Neural cell (in vitro differentiated cells): ENCODE measurements at regions not wholly inside any gene's neighbourhood (a gene's known extent, or its start where the extent isn't known, plus 50 kb on each side); places are given as distances from the start of the nearest gene placed in this dataset.

ENCODE experiments used
- CTCF ChIP-seq: fragments of 450-650 bp; IDR thresholded peaks from 2 replicates; pipeline ENCODE4 v1.5.1; 2014; ENCODE audit warnings: antibody characterized with exemption, mild to moderate bottlenecking, moderate library complexity; ENCODE audit not compliant: poor library complexity, severe bottlenecking
- EP300 ChIP-seq: fragments of 450-650 bp; conservative IDR thresholded peaks from 2 replicates; pipeline ENCODE4 v1.6.1; 2014; ENCODE audit warnings: antibody characterized with exemption, mild to moderate bottlenecking, moderate library complexity; ENCODE audit not compliant: poor library complexity, severe bottlenecking
- EZH2 ChIP-seq: fragments of 200-600, 300-800 bp; shearing (Covaris generic), sonication (generic); IDR thresholded peaks from 2 replicates; pipeline ENCODE4 v1.6.1; 2014; ENCODE audit warnings: antibody characterized with exemption, low read length, borderline replicate concordance, mild to moderate bottlenecking; ENCODE audit not compliant: insufficient read depth, poor library complexity, severe bottlenecking
- MXI1 ChIP-seq: fragments of 450-650 bp; conservative IDR thresholded peaks from 2 replicates; pipeline ENCODE4 v1.6.1; 2014; ENCODE audit warnings: antibody characterized with exemption, mild to moderate bottlenecking; ENCODE audit not compliant: poor library complexity, severe bottlenecking
- POLR2AphosphoS5 ChIP-seq: IDR thresholded peaks from 2 replicates; pipeline ENCODE4 v1.6.1; 2012
- RAD21 ChIP-seq: fragments of 450-650 bp; conservative IDR thresholded peaks from 2 replicates; pipeline ENCODE4 v1.6.1; 2014; ENCODE audit warnings: antibody characterized with exemption, mild to moderate bottlenecking, moderate library complexity
- REST ChIP-seq: IDR thresholded peaks from 2 replicates; pipeline ENCODE4 v1.6.1; 2012; ENCODE audit warnings: borderline replicate concordance
- SMC3 ChIP-seq: fragments of 450-650 bp; conservative IDR thresholded peaks from 2 replicates; pipeline ENCODE4 v1.6.1; 2014; ENCODE audit warnings: antibody characterized with exemption, mild to moderate bottlenecking, moderate library complexity; ENCODE audit not compliant: poor library complexity
- TAF1 ChIP-seq: IDR thresholded peaks from 2 replicates; pipeline ENCODE4 v1.6.1; 2012; ENCODE audit warnings: low read depth

DNA sequence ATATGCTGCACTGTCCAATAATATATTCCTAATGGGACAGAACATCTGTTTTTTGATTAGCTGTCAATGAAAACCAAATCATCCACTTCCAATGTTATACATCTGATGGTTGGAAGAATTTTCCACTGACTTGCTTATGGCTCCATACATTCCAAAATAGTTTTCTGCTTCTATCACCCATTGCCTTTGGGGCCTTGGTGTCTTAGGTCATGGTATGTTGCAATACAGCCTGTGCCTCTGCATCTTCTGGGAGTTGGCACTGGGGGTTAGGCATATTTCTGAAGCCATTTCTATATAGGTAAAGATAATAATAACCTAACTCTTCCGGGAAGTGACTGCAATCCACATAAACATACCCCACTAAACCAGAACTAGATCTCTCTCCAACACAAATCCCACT, 53.2 kb upstream of the NR3C2 start:
- TF ChIP-seq SMC3 (no peak), EZH2 (no peak), CTCF (no peak), EP300 (no peak), RAD21 (no peak), TAF1 (no peak), MXI1 (no peak), POLR2AphosphoS5 (no peak), REST (no peak)
